HG03354 (cell line): ENCODE measurements at regions not wholly inside any gene's neighbourhood (a gene's known extent, or its start where the extent isn't known, plus 50 kb on each side); places are given as distances from the start of the nearest gene placed in this dataset.
A peak's percentile ranks its signal among the peaks of the same experiment; 100 is the strongest.

Experiments
- ATAC-seq: cut with Tn5 transposase; IDR thresholded peaks from one replicate; pipeline ENCODE4 v1.9.1; 2021; ENCODE audit warnings: mild to moderate bottlenecking; ENCODE audit not compliant: unreplicated experiment, poor library complexity, severe bottlenecking

- ATAC-seq: no peak
These were observed 135.4 kb upstream of the BACE2 start for GRCh38 chr21:41032541-41032940.

- no peak for ATAC-seq
These were observed 130.7 kb upstream of the BACE2 start for GRCh38 chr21:41037212-41037611.

GRCh38 chr21:41037936-41038335, 130.0 kb upstream of the BACE2 start:
- ATAC-seq: no peak

GRCh38 chr21:41043014-41043413, 124.9 kb upstream of the BACE2 start:
- no peak for ATAC-seq

- no peak for ATAC-seq
These were observed 122.3 kb upstream of the BACE2 start for GRCh38 chr21:41045534-41046268.

GRCh38 chr21:41048145-41048544, 119.8 kb upstream of the BACE2 start:
- ATAC-seq: no peak

GRCh38 chr21:41048623-41049022, 119.3 kb upstream of the BACE2 start:
- ATAC-seq: no peak

- no peak for ATAC-seq
These were observed 115.0 kb upstream of the BACE2 start for GRCh38 chr21:41052820-41053555.

- no peak for ATAC-seq
These were observed 113.9 kb upstream of the BACE2 start for GRCh38 chr21:41054018-41054578.

GRCh38 chr21:41055266-41055665, 112.7 kb upstream of the BACE2 start:
- no peak for ATAC-seq

GRCh38 chr21:41059871-41060270, 108.1 kb upstream of the BACE2 start:
- no peak for ATAC-seq

GRCh38 chr21:41061701-41062100, 106.3 kb upstream of the BACE2 start:
- no peak for ATAC-seq

GRCh38 chr21:41064334-41064791, 103.6 kb upstream of the BACE2 start:
- ATAC-seq: no peak

GRCh38 chr21:41064951-41065350, 103.0 kb upstream of the BACE2 start:
- ATAC-seq: no peak

GRCh38 chr21:41065539-41065938, 102.4 kb upstream of the BACE2 start:
- no peak for ATAC-seq

- ATAC-seq: no peak
These were observed 101.6 kb upstream of the BACE2 start for GRCh38 chr21:41066086-41066938.

- no peak for ATAC-seq
These were observed 100.3 kb upstream of the BACE2 start for GRCh38 chr21:41067709-41068108.

- ATAC-seq: no peak
These were observed 99.5 kb upstream of the BACE2 start for GRCh38 chr21:41068496-41068895.

- peak; percentile 72 for ATAC-seq
These were observed 98.9 kb upstream of the BACE2 start for GRCh38 chr21:41068967-41069642.
